HepG2 (cell line): ENCODE measurements at regions not wholly inside any gene's neighbourhood (a gene's known extent, or its start where the extent isn't known, plus 50 kb on each side); places are given as distances from the start of the nearest gene placed in this dataset.

ENCODE experiments used
- CTCF ChIP-seq: sonication (generic); formaldehyde crosslinking; IDR thresholded peaks from 2 replicates; pipeline ENCODE4 v1.5.0; 2020; ENCODE audit warnings: mild to moderate bottlenecking, missing genetic modification reagents, moderate library complexity
- FIP1L1 ChIP-seq: fragments of 200-400 bp; formaldehyde crosslinking; IDR thresholded peaks from 2 replicates; pipeline ENCODE4 v1.6.1; 2018; ENCODE audit warnings: low read depth, mild to moderate bottlenecking, low read length, moderate library complexity, borderline replicate concordance; ENCODE audit not compliant: insufficient read depth
- NR3C1 ChIP-seq: sonication (generic); formaldehyde crosslinking; IDR thresholded peaks from 2 replicates; pipeline ENCODE4 v1.4.0; 2020; ENCODE audit warnings: missing genetic modification reagents
- POLR2AphosphoS5 ChIP-seq: IDR thresholded peaks from 2 replicates; pipeline ENCODE4 v1.6.1; 2012; ENCODE audit warnings: low read depth, low read length
- RELA ChIP-seq: sonication (generic); formaldehyde crosslinking; IDR thresholded peaks from 2 replicates; pipeline ENCODE4 v1.4.0; 2020; ENCODE audit warnings: missing genetic modification reagents

- TF ChIP-seq CTCF (CRISPR knock-in tag) (no peak), NR3C1 (no peak), FIP1L1 (no peak), POLR2AphosphoS5 (no peak), RELA (CRISPR knock-in tag) (no peak)
Observed at GRCh38 chr13:105207572-105208293, 1327.7 kb downstream of the EFNB2 start.
